ENCODE measurements at regions not wholly inside any gene's neighbourhood (a gene's known extent, or its start where the extent isn't known, plus 50 kb on each side); places are given as distances from the start of the nearest gene placed in this dataset.

GRCh38 chr1:81034291-81034690 is 766.4 kb upstream of the ADGRL2 start:
- TF ChIP-seq, protein P1, sequence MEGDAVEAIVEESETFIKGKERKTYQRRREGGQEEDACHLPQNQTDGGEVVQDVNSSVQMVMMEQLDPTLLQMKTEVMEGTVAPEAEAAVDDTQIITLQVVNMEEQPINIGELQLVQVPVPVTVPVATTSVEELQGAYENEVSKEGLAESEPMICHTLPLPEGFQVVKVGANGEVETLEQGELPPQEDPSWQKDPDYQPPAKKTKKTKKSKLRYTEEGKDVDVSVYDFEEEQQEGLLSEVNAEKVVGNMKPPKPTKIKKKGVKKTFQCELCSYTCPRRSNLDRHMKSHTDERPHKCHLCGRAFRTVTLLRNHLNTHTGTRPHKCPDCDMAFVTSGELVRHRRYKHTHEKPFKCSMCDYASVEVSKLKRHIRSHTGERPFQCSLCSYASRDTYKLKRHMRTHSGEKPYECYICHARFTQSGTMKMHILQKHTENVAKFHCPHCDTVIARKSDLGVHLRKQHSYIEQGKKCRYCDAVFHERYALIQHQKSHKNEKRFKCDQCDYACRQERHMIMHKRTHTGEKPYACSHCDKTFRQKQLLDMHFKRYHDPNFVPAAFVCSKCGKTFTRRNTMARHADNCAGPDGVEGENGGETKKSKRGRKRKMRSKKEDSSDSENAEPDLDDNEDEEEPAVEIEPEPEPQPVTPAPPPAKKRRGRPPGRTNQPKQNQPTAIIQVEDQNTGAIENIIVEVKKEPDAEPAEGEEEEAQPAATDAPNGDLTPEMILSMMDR (conservative IDR thresholded peaks at IDR 0.05; ENCODE audit: low read length), result no peak
- no peak for TF ChIP-seq EZH2phosphoT487 (IDR thresholded peaks at IDR 0.05; ENCODE audit: borderline replicate concordance, low read depth, low read length)
